VCaP (cell line): ENCODE measurements at regions not wholly inside any gene's neighbourhood (a gene's known extent, or its start where the extent isn't known, plus 50 kb on each side); places are given as distances from the start of the nearest gene placed in this dataset.
"Not testable (repeated sequence)": the region's sequence is repeated elsewhere in the genome, so short reads cannot be mapped to it uniquely, and the experiment has no call there.

ENCODE experiments used
- H3K27ac ChIP-seq: fragments of 450-650 bp; 2 replicates; pipeline ENCODE4 v1.5.1; 2017
- TF ChIP-seq, protein P1 (sequence below): fragments of 450-650 bp; conservative IDR thresholded peaks from 2 replicates; pipeline ENCODE4 v1.5.1; 2017; ENCODE audit warnings: mild to moderate bottlenecking, moderate library complexity

DNA sequence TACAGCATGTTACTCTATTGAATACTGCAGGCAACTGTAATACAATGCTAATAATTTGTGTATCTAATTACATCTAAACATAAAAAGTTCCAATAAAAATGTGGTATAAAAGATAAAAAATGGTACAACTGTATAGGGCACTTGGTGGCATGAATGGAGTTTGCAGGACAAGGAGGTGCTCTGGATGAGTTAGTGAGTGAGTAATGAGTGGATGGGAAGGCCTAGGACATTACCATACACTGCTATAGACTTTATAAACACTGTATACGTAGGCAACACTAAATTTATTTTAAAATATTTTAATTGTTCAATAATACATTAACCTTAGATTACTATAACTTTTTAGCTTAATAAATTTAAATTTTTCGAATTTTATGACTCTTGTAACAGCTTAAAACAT lies 579.6 kb upstream of the MAN1A1 start:
- H3K27ac ChIP-seq, result no peak overlapping the region
- TF ChIP-seq, protein P1, sequence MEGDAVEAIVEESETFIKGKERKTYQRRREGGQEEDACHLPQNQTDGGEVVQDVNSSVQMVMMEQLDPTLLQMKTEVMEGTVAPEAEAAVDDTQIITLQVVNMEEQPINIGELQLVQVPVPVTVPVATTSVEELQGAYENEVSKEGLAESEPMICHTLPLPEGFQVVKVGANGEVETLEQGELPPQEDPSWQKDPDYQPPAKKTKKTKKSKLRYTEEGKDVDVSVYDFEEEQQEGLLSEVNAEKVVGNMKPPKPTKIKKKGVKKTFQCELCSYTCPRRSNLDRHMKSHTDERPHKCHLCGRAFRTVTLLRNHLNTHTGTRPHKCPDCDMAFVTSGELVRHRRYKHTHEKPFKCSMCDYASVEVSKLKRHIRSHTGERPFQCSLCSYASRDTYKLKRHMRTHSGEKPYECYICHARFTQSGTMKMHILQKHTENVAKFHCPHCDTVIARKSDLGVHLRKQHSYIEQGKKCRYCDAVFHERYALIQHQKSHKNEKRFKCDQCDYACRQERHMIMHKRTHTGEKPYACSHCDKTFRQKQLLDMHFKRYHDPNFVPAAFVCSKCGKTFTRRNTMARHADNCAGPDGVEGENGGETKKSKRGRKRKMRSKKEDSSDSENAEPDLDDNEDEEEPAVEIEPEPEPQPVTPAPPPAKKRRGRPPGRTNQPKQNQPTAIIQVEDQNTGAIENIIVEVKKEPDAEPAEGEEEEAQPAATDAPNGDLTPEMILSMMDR, result no peak

DNA sequence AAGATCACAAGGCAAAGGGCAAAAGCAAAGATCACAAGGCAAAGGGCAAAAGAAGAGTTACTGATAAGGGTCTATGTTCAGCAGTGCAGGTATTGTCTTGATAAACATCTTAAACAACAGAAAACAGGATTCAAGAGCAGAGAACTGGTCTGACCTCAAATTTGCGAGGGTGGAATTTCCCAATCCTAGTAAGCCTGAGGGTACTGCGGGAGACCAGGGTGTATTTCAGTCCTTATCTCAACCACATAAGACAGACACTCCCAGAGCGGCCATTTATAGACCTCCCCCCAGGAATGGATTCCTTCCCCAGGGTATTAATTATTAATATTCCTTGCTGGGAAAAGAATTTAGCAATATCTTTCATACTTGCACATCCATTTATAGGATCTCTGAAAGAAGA lies 575.3 kb upstream of the MAN1A1 start:
- H3K27ac ChIP-seq, result not testable (repeated sequence)

DNA sequence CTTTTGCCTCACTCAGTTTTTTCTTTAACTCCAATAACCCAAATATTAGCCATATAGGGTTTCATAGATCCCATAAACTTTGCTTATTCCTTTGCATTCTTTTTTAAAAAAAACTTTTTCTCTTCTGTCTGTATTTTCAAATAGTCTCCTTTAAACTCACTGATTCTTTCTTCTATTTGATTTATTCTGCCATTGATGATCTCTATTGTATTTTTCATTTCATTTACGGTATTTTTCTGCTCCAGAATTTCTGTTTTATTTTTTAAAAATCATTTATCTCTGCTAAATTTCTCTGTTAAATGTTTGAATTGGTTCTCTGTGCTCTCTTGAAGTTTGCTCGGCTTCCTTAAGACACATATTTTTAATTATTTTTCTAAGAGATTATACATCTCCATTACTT lies 573.3 kb upstream of the MAN1A1 start:
- TF ChIP-seq, protein P1, result no peak
- no peak overlapping the region for H3K27ac ChIP-seq

DNA sequence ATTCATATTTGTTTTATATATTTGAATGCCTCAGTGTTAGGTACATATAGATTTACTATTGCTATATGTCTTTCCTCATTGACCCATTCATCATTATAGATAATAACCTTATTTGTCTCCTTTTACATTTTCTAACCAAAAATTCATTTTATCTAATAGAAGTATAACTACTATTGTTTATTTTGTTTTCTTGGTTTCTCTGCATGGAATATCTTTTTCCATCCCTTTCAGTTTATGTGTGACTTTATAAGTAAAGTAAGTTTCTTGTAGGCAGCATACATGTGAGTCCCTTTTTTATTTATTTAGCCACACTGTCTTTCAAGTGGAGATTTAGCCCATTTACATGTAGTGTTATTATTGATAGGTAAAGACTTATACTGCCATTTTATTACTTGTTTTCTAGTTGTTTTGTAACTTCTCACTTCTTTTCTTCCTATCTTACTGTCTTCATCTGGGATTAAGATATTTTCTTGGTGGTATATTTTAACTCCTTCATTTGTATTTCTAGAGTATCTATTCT lies 572.0 kb upstream of the MAN1A1 start:
- TF ChIP-seq, protein P1, result no peak
- H3K27ac ChIP-seq, result no peak overlapping the region

DNA sequence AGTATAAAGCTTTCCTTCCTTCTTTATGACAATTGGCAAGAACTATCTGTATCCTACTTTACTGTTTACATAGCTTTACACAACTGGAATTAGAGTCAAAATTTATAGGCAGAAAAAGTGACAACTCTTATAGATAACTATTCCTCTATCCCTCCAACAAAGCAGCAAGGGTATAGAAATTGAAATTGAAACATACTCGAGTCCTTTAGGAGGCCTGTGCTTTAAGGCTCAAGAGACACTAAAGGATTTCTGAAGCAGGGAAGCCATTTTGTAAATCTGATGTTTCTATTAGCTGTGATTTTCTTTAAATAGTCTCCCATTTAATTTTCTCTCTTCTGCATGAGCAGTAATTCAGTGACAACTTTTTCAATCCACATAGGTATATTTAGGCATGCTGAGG lies 567.6 kb upstream of the MAN1A1 start:
- TF ChIP-seq, protein P1, result no peak
- no peak overlapping the region for H3K27ac ChIP-seq

DNA sequence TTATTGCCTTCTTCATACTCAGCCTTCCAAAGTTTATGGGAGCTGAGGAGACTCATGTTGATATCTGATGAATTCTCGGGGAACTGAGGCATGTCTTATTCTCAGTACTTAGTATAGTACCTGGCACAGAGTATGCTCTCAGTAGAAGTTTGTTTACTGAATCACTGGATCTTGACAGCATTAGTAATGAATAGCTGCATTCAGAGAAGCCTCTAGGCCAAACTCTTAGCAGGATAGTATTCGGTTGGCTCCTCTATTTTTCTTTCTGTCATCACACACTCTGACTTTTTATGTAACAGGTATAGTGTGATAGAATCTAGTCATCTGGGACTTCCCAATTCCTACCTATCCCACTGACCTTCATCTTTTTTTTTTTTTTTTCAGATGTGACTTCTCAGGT lies 566.4 kb upstream of the MAN1A1 start:
- TF ChIP-seq, protein P1, result no peak
- no peak overlapping the region for H3K27ac ChIP-seq

DNA sequence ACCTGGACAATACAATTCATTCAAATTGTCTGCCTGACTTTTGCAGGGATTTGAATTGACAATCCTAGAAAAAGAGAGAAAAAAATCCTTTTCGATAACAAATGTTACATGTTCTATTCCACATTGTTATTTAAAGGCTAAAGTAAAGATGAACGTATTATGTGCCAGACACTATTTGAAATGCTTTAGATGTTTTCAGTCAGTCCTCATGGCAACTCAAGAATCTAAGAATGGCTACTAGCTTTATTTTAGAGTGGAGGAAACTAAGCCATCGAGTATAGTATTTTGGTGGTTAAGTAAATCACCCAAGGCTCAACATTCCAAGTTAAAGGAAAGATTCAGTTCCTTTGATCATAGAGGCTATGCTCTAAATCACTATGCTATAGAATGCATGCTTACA lies 558.6 kb upstream of the MAN1A1 start:
- TF ChIP-seq, protein P1, result no peak

DNA sequence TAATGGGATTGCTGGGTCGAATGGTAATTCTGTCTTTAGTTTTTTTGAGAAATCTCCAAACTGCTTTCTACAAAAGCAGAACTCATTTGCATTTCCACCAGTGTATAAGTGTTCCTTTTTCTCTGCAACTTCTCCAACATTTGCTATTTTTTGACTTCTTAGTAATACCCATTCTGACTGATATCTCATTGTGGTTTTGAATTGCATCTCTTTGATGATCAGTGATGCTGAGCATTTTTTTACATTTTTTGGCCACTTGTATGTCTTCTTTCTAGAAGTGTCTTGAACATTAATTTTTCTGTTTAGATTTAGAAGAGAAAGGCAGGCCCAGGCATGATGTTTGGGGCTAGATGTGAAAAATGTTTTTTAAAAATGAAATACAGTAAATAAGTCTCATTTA lies 553.1 kb upstream of the MAN1A1 start:
- TF ChIP-seq, protein P1, result no peak
- H3K27ac ChIP-seq, result no peak overlapping the region

More for the DNA sequence above, 558.6 kb upstream of the MAN1A1 start:
- H3K27ac ChIP-seq, result no peak overlapping the region
